Chondrocyte (in vitro differentiated cells): ENCODE measurements at regions not wholly inside any gene's neighbourhood (a gene's known extent, or its start where the extent isn't known, plus 50 kb on each side); places are given as distances from the start of the nearest gene placed in this dataset.

Experiments
- DNase-seq: peaks from one replicate; pipeline ENCODE4 v3.0.0; 2021; ENCODE audit warnings: mixed read lengths, low spot score
- H3K27ac Mint-ChIP-seq: one replicate; pipeline ENCODE4 v1.8.0; 2021; ENCODE audit warnings: mild to moderate bottlenecking, moderate library complexity, mixed read lengths; ENCODE audit not compliant: unreplicated experiment
- H3K27me3 Mint-ChIP-seq: 2 replicates; pipeline ENCODE4 v1.8.0; 2021; ENCODE audit warnings: low read depth, mixed read lengths
- H3K36me3 Mint-ChIP-seq: 2 replicates; pipeline ENCODE4 v1.8.0; 2021; ENCODE audit warnings: low read depth, mixed read lengths
- H3K4me1 Mint-ChIP-seq: 2 replicates; pipeline ENCODE4 v1.8.0; 2021; ENCODE audit warnings: low read depth, mild to moderate bottlenecking, mixed read lengths
- H3K4me3 Mint-ChIP-seq: one replicate; pipeline ENCODE4 v1.8.0; 2021; ENCODE audit warnings: mild to moderate bottlenecking, moderate library complexity, mixed read lengths; ENCODE audit not compliant: unreplicated experiment
- H3K9me3 Mint-ChIP-seq: 2 replicates; pipeline ENCODE4 v1.8.0; 2021; ENCODE audit warnings: low read depth, mixed read lengths
- CTCF ChIP-seq: fragments of 200-600 bp; sonication (generic); IDR thresholded peaks from 2 replicates; pipeline ENCODE4 v1.5.0; 2021; ENCODE audit warnings: antibody characterized with exemption, mild to moderate bottlenecking, moderate library complexity

- Mint-ChIP-seq H3K4me3 (no peak overlapping the region), H3K27me3 (no peaks in the 10 kb centered on the region), H3K4me1 (peaks cover 15% of the 10 kb centered on the region), H3K36me3 (no peaks in the 10 kb centered on the region), H3K27ac (no peak overlapping the region), H3K9me3 (no peaks in the 10 kb centered on the region)
- DNase-seq: no peak
- no peak for TF ChIP-seq CTCF
These were observed 495.0 kb upstream of the B3GALT2 start for GRCh38 chr1:193681422-193681821.

GRCh38 chr1:193680924-193681316, 494.5 kb upstream of the B3GALT2 start:
- no peak for TF ChIP-seq CTCF
- peaks cover 15% of the 10 kb centered on the region for H3K4me1 Mint-ChIP-seq
- H3K27me3 Mint-ChIP-seq: no peaks in the 10 kb centered on the region
- H3K4me3 Mint-ChIP-seq: no peak overlapping the region
- no peak for DNase-seq
- H3K27ac Mint-ChIP-seq: no peak overlapping the region
- H3K36me3 Mint-ChIP-seq: no peaks in the 10 kb centered on the region
- no peaks in the 10 kb centered on the region for H3K9me3 Mint-ChIP-seq

- no peak for TF ChIP-seq CTCF
These were observed 494.0 kb upstream of the B3GALT2 start for GRCh38 chr1:193680247-193680923.

GRCh38 chr1:193677874-193678273, 491.5 kb upstream of the B3GALT2 start:
- Mint-ChIP-seq H3K27me3 (no peaks in the 10 kb centered on the region), H3K4me3 (no peak overlapping the region), H3K4me1 (peaks cover 22% of the 10 kb centered on the region), H3K27ac (no peak overlapping the region), H3K36me3 (no peaks in the 10 kb centered on the region), H3K9me3 (peaks cover 4% of the 10 kb centered on the region)
- no peak for TF ChIP-seq CTCF
- no peak for DNase-seq

More at GRCh38 chr1:193680247-193680923, 494.0 kb upstream of the B3GALT2 start:
- no peak for DNase-seq
- no peak overlapping the region for H3K4me3 Mint-ChIP-seq
- H3K36me3 Mint-ChIP-seq: no peaks in the 10 kb centered on the region
- no peaks in the 10 kb centered on the region for H3K9me3 Mint-ChIP-seq
- H3K27ac Mint-ChIP-seq: no peak overlapping the region
- H3K27me3 Mint-ChIP-seq: no peaks in the 10 kb centered on the region
- H3K4me1 Mint-ChIP-seq: peaks cover 15% of the 10 kb centered on the region

- no peak for TF ChIP-seq CTCF
- no peak for DNase-seq
- Mint-ChIP-seq H3K27me3 (no peaks in the 10 kb centered on the region), H3K36me3 (no peaks in the 10 kb centered on the region), H3K4me1 (peaks cover 22% of the 10 kb centered on the region), H3K9me3 (peaks cover 4% of the 10 kb centered on the region), H3K27ac (no peak overlapping the region), H3K4me3 (no peak overlapping the region)
These were observed 490.7 kb upstream of the B3GALT2 start for GRCh38 chr1:193676996-193677549.
